NT2/D1 (cell line): ENCODE measurements at regions not wholly inside any gene's neighbourhood (a gene's known extent, or its start where the extent isn't known, plus 50 kb on each side); places are given as distances from the start of the nearest gene placed in this dataset.

ENCODE experiments used
- SUZ12 ChIP-seq: IDR thresholded peaks from 2 replicates; pipeline ENCODE4 v1.6.1; 2011; ENCODE audit not compliant: insufficient read length, insufficient read depth; ENCODE audit errors: extremely low read depth
- YY1 ChIP-seq: IDR thresholded peaks from 2 replicates; pipeline ENCODE4 v1.6.1; 2011; ENCODE audit not compliant: insufficient read length, insufficient read depth
- ZNF274 ChIP-seq: IDR thresholded peaks from 2 replicates; pipeline ENCODE4 v1.6.1; 2011; ENCODE audit warnings: mild to moderate bottlenecking, low read depth, low read length

GRCh38 chr1:224493269-224493668 is 58.7 kb upstream of the WDR26 start:
- no peak for TF ChIP-seq ZNF274
- TF ChIP-seq YY1 = no peak
- TF ChIP-seq SUZ12 = no peak
